OCI-LY1 (cell line): ENCODE measurements at regions not wholly inside any gene's neighbourhood (a gene's known extent, or its start where the extent isn't known, plus 50 kb on each side); places are given as distances from the start of the nearest gene placed in this dataset.

Experiments used
- H2AFZ ChIP-seq: fragments of 200-600 bp; sonication (generic), shearing (Covaris generic); 2 replicates; pipeline ENCODE4 v1.6.0; 2014; ENCODE audit warnings: antibody characterized with exemption, mild to moderate bottlenecking, low read length
- H3F3A ChIP-seq: fragments of 200-600 bp; sonication (generic), shearing (Covaris generic); 2 replicates; pipeline ENCODE4 v1.6.0; 2014; ENCODE audit warnings: mild to moderate bottlenecking, antibody characterized with exemption, low read length, moderate library complexity; ENCODE audit not compliant: insufficient read depth
- H3K27ac ChIP-seq: fragments of 200-600 bp; sonication (generic); 2 replicates; pipeline ENCODE4 v1.5.1; 2014; ENCODE audit warnings: low read length, mixed run types, mild to moderate bottlenecking, low read depth; ENCODE audit not compliant: poor library complexity, severe bottlenecking
- H3K27me3 ChIP-seq: fragments of 200-600 bp; sonication (generic); 2 replicates; pipeline ENCODE4 v1.6.0; 2014; ENCODE audit warnings: antibody characterized with exemption, mild to moderate bottlenecking, low read length, moderate library complexity; ENCODE audit not compliant: insufficient read depth
- H3K36me3 ChIP-seq: fragments of 200-600 bp; sonication (generic); 2 replicates; pipeline ENCODE4 v1.6.1; 2014; ENCODE audit warnings: mild to moderate bottlenecking, antibody characterized with exemption, low read length, moderate library complexity, mixed read lengths; ENCODE audit not compliant: insufficient read depth
- H3K4me1 ChIP-seq: fragments of 200-600 bp; sonication (generic); 2 replicates; pipeline ENCODE4 v1.5.1; 2014; ENCODE audit warnings: mild to moderate bottlenecking, low read length, moderate library complexity; ENCODE audit not compliant: insufficient read depth, severe bottlenecking
- H3K4me2 ChIP-seq: fragments of 200-600 bp; sonication (generic), shearing (Covaris generic); 2 replicates; pipeline ENCODE4 v1.6.1; 2014; ENCODE audit warnings: low read length
- H3K4me3 ChIP-seq: fragments of 200-600 bp; sonication (generic); 2 replicates; pipeline ENCODE4 v1.5.1; 2014; ENCODE audit warnings: low read length, low read depth, mild to moderate bottlenecking, mixed read lengths; ENCODE audit not compliant: poor library complexity, severe bottlenecking
- H3K79me2 ChIP-seq: fragments of 200-600 bp; shearing (Covaris generic); 2 replicates; pipeline ENCODE4 v1.6.1; 2016; ENCODE audit warnings: mixed run types, low read length, mixed read lengths; ENCODE audit not compliant: insufficient read depth
- H3K9ac ChIP-seq: fragments of 200-600 bp; sonication (generic), shearing (Covaris generic); 2 replicates; pipeline ENCODE4 v1.6.1; 2014; ENCODE audit warnings: mild to moderate bottlenecking, low read length, mixed read lengths
- H3K9me2 ChIP-seq: fragments of 200-600 bp; sonication (generic), shearing (Covaris generic); 2 replicates; pipeline ENCODE4 v1.6.1; 2014; ENCODE audit warnings: low read depth, mild to moderate bottlenecking, low read length, mixed read lengths
- H3K9me3 ChIP-seq: fragments of 200-600 bp; shearing (Covaris generic); 2 replicates; pipeline ENCODE4 v1.6.1; 2014; ENCODE audit warnings: low read length, mixed read lengths
- H4K20me1 ChIP-seq: fragments of 200-600 bp; sonication (generic), shearing (Covaris generic); 2 replicates; pipeline ENCODE4 v1.6.0; 2016; ENCODE audit warnings: mild to moderate bottlenecking, low read length; ENCODE audit not compliant: insufficient read depth
- CTCF ChIP-seq: fragments of 200-600 bp; sonication (generic), shearing (Covaris generic); IDR thresholded peaks from 2 replicates; pipeline ENCODE4 v1.5.1; 2017; ENCODE audit warnings: mild to moderate bottlenecking, antibody characterized with exemption, low read length, moderate library complexity, mixed read lengths
- EZH2 ChIP-seq: fragments of 200-600 bp; sonication (generic), shearing (Covaris generic); IDR thresholded peaks from 2 replicates; pipeline ENCODE4 v1.8.0; 2017; ENCODE audit warnings: borderline replicate concordance, mixed run types, mild to moderate bottlenecking, antibody characterized with exemption, low read length, moderate library complexity, mixed read lengths

GRCh38 chr21:35366394-35367080 lies 317.4 kb upstream of the RUNX1 start:
- no peak overlapping the region for H2AFZ ChIP-seq
- H4K20me1 ChIP-seq: no peaks in the 10 kb centered on the region
- H3K4me2 ChIP-seq: no peak overlapping the region
- H3K4me3 ChIP-seq: no peak overlapping the region
- no peaks in the 10 kb centered on the region for H3F3A ChIP-seq
- H3K27ac ChIP-seq: no peak overlapping the region
- no peaks in the 10 kb centered on the region; the same call in 1 of the 2 replicates for H3K27me3 ChIP-seq
- H3K4me1 ChIP-seq: peaks cover 2% of the 10 kb centered on the region
- H3K36me3 ChIP-seq: no peaks in the 10 kb centered on the region
- TF ChIP-seq CTCF: no peak
- no peak for TF ChIP-seq EZH2
- no peaks in the 10 kb centered on the region for H3K9me3 ChIP-seq
- no peaks in the 10 kb centered on the region for H3K9me2 ChIP-seq
- no peak overlapping the region for H3K9ac ChIP-seq
- no peaks in the 10 kb centered on the region for H3K79me2 ChIP-seq

- no peaks in the 10 kb centered on the region for H3K9me3 ChIP-seq
- H3K4me2 ChIP-seq: no peak overlapping the region
- no peaks in the 10 kb centered on the region for H3K79me2 ChIP-seq
- no peak overlapping the region for H3K9ac ChIP-seq
- no peaks in the 10 kb centered on the region for H3K36me3 ChIP-seq
- H3K4me1 ChIP-seq: no peaks in the 10 kb centered on the region
- no peak overlapping the region for H2AFZ ChIP-seq
- H3K27ac ChIP-seq: no peak overlapping the region
- H3F3A ChIP-seq: no peaks in the 10 kb centered on the region
- no peaks in the 10 kb centered on the region for H4K20me1 ChIP-seq
- no peak overlapping the region for H3K4me3 ChIP-seq
- no peaks in the 10 kb centered on the region for H3K9me2 ChIP-seq
- H3K27me3 ChIP-seq: no peaks in the 10 kb centered on the region; the same call in 1 of the 2 replicates
- no peak for TF ChIP-seq CTCF
- TF ChIP-seq EZH2: no peak
These were observed 314.4 kb upstream of the RUNX1 start for GRCh38 chr21:35363458-35363857.

GRCh38 chr21:35361988-35362387 lies 312.9 kb upstream of the RUNX1 start:
- Histone ChIP-seq H2AFZ (no peak overlapping the region), H3K27me3 (no peaks in the 10 kb centered on the region; the same call in 1 of the 2 replicates), H3K9ac (no peak overlapping the region), H3K9me2 (no peaks in the 10 kb centered on the region), H3K79me2 (no peaks in the 10 kb centered on the region), H3K27ac (no peak overlapping the region), H3K9me3 (no peaks in the 10 kb centered on the region), H3K36me3 (no peaks in the 10 kb centered on the region), H4K20me1 (no peaks in the 10 kb centered on the region), H3K4me3 (no peak overlapping the region), H3K4me1 (no peaks in the 10 kb centered on the region), H3K4me2 (no peak overlapping the region), H3F3A (no peaks in the 10 kb centered on the region)
- TF ChIP-seq CTCF (no peak), EZH2 (no peak)
